RKO (cell line): ENCODE measurements at regions not wholly inside any gene's neighbourhood (a gene's known extent, or its start where the extent isn't known, plus 50 kb on each side); places are given as distances from the start of the nearest gene placed in this dataset.
"Not testable (repeated sequence)": the region's sequence is repeated elsewhere in the genome, so short reads cannot be mapped to it uniquely, and the experiment has no call there.

Source experiments
- DNase-seq: peaks from one replicate; pipeline ENCODE4 v3.0.0-alpha.2; 2016; ENCODE audit warnings: low spot score

GRCh38 chr3:110400315-110400714, 671.3 kb upstream of the NECTIN3 start:
- DNase-seq = no peak

- no peak for DNase-seq
Measured at GRCh38 chr3:110405830-110406585, 665.6 kb upstream of the NECTIN3 start.

GRCh38 chr3:110413266-110413665, 658.4 kb upstream of the NECTIN3 start:
- DNase-seq = no peak

GRCh38 chr3:110413807-110414748, 657.5 kb upstream of the NECTIN3 start:
- DNase-seq = peak; percentile 18

- DNase-seq = no peak
Measured at GRCh38 chr3:110414855-110415254, 656.8 kb upstream of the NECTIN3 start.

- peak; percentile 40 for DNase-seq
Measured at GRCh38 chr3:110419096-110419495, 652.5 kb upstream of the NECTIN3 start.

- DNase-seq = no peak
Measured at GRCh38 chr3:110419601-110420000, 652.0 kb upstream of the NECTIN3 start.

GRCh38 chr3:110420158-110420641, 651.4 kb upstream of the NECTIN3 start:
- peak; percentile 60 for DNase-seq

- no peak for DNase-seq
Measured at GRCh38 chr3:110423276-110423675, 648.3 kb upstream of the NECTIN3 start.

GRCh38 chr3:110430146-110430545, 641.5 kb upstream of the NECTIN3 start:
- no peak for DNase-seq

- DNase-seq = no peak
Measured at GRCh38 chr3:110436209-110436608, 635.4 kb upstream of the NECTIN3 start.

GRCh38 chr3:110440066-110440653, 631.5 kb upstream of the NECTIN3 start:
- not testable (repeated sequence) for DNase-seq

GRCh38 chr3:110454066-110454465, 617.5 kb upstream of the NECTIN3 start:
- DNase-seq = no peak

- no peak for DNase-seq
Measured at GRCh38 chr3:110456001-110456400, 615.6 kb upstream of the NECTIN3 start.

GRCh38 chr3:110456438-110457138, 615.0 kb upstream of the NECTIN3 start:
- DNase-seq = no peak

GRCh38 chr3:110457508-110457907, 614.1 kb upstream of the NECTIN3 start:
- no peak for DNase-seq

GRCh38 chr3:110459021-110459420, 612.6 kb upstream of the NECTIN3 start:
- no peak for DNase-seq

GRCh38 chr3:110470310-110470709, 601.3 kb upstream of the NECTIN3 start:
- no peak for DNase-seq

- DNase-seq = no peak
Measured at GRCh38 chr3:110473405-110473804, 598.2 kb upstream of the NECTIN3 start.

GRCh38 chr3:110474397-110474796, 597.2 kb upstream of the NECTIN3 start:
- DNase-seq = no peak

GRCh38 chr3:110478377-110479054, 593.1 kb upstream of the NECTIN3 start:
- DNase-seq = no peak
